ENCODE measurements at regions not wholly inside any gene's neighbourhood (a gene's known extent, or its start where the extent isn't known, plus 50 kb on each side); places are given as distances from the start of the nearest gene placed in this dataset.

DNA sequence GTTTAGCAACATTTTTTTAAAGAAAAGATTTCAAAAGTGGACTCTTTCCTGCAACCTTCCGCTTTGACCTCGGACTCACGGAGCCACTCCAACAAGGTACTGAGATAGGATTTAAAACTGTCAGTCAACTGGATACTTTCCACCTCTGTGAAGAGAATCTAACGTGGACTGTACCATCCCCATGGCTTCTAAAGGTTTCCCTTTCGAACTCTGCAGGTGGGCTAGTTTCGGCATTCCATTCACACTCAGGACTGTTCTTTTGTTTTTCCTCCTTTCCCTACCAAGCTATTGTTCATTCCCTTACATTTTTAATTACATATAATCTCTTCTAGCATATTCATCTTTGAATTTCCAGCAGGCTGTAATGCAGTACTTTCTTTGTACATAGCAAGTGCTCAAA lies 88.5 kb upstream of the AKIP1 start:
- Histone ChIP-seq H3K4me3 (ENCODE audit: low read depth, low read length) (no peak overlapping the region), H3K27ac (no peak overlapping the region), H3K36me3 (ENCODE audit: control insufficient read depth, insufficient read depth, low read length) (no peaks in the 10 kb centered on the region), H3K9ac (no peak overlapping the region), H2AFZ (no peak overlapping the region), H3K4me1 (no peaks in the 10 kb centered on the region), H3K79me2 (no peaks in the 10 kb centered on the region), H3K27me3 (ENCODE audit: control insufficient read depth, insufficient read depth, low read length) (no peaks in the 10 kb centered on the region), H3K9me3 (ENCODE audit: control insufficient read depth, low read length) (no peaks in the 10 kb centered on the region), H3K4me2 (ENCODE audit: low read length) (no peak overlapping the region)
- TF ChIP-seq, protein P1, sequence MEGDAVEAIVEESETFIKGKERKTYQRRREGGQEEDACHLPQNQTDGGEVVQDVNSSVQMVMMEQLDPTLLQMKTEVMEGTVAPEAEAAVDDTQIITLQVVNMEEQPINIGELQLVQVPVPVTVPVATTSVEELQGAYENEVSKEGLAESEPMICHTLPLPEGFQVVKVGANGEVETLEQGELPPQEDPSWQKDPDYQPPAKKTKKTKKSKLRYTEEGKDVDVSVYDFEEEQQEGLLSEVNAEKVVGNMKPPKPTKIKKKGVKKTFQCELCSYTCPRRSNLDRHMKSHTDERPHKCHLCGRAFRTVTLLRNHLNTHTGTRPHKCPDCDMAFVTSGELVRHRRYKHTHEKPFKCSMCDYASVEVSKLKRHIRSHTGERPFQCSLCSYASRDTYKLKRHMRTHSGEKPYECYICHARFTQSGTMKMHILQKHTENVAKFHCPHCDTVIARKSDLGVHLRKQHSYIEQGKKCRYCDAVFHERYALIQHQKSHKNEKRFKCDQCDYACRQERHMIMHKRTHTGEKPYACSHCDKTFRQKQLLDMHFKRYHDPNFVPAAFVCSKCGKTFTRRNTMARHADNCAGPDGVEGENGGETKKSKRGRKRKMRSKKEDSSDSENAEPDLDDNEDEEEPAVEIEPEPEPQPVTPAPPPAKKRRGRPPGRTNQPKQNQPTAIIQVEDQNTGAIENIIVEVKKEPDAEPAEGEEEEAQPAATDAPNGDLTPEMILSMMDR (IDR thresholded peaks at IDR 0.05): no peak

DNA sequence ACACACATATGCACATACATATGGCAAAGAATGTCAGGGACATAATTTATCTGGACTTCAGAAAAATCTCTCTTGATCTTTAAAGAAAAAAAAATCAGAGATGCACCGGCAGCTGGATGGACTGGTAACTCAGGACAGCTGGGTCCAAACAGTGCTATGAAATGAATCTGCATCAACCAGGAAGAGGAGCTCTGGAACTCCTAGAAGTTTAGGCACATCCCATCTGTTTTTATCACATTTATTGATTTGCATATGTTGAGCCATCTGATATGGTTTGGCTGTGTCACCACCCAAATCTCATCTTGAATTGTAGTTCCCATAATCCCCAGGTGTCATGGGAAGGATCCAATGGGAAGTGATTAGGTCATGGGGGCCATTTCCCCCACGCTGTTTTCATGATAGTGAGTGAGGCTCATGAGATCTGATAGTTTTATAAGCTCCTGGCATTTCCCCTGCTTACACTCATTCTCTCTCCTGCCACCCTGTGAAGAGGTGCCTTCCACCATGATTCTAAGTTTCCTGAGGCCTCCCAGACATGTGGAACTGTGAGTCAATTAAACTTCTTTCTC lies 87.7 kb upstream of the AKIP1 start:
- H3K27ac ChIP-seq: no peak overlapping the region
- no peaks in the 10 kb centered on the region for H3K9me3 ChIP-seq (ENCODE audit: control insufficient read depth, low read length)
- TF ChIP-seq, protein P1 (IDR thresholded peaks at IDR 0.05): no peak
- H2AFZ ChIP-seq: no peak overlapping the region
- no peaks in the 10 kb centered on the region for H3K79me2 ChIP-seq
- no peak overlapping the region for H3K9ac ChIP-seq
- no peak overlapping the region for H3K4me2 ChIP-seq (ENCODE audit: low read length)
- no peaks in the 10 kb centered on the region for H3K27me3 ChIP-seq (ENCODE audit: control insufficient read depth, insufficient read depth, low read length)
- H3K4me3 ChIP-seq (ENCODE audit: low read depth, low read length): no peak overlapping the region
- H3K36me3 ChIP-seq (ENCODE audit: control insufficient read depth, insufficient read depth, low read length): no peaks in the 10 kb centered on the region
- H3K4me1 ChIP-seq: no peaks in the 10 kb centered on the region

DNA sequence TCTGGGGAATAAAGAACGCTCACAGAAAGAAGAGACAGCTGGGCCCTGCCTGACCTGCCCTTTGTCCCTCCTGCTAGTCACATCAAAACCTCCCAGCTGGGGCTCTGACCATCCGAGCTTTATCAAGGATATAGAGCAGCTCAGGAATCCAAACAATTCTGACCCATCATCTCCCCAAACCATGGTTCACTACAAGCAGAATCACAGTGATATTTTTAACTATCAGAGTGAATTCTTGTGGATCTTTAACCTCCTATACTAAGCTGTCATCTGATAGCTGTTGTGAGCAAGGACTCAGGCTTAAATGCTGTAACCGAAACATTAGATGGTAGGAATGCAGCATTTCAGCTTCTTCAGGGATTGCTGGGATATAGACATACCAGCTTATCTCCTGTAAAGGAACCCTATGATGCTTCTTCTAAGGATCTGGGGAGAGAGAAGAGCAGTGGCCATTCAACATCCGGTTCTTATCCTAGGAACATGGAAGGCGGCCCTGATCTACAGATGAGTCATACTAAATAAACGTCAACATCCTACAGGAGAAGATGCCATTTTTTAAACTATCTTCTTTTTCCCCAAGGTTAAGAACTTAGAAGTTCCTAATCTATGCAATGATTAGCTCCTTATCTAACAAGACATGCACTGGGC lies 84.7 kb upstream of the AKIP1 start:
- Histone ChIP-seq H3K27ac (peak overlapping the region; percentile 7), H3K4me3 (ENCODE audit: low read depth, low read length) (no peak overlapping the region), H3K27me3 (ENCODE audit: control insufficient read depth, insufficient read depth, low read length) (no peaks in the 10 kb centered on the region), H3K4me2 (ENCODE audit: low read length) (no peak overlapping the region), H3K79me2 (no peaks in the 10 kb centered on the region), H3K9ac (no peak overlapping the region), H3K9me3 (ENCODE audit: control insufficient read depth, low read length) (no peaks in the 10 kb centered on the region), H3K36me3 (ENCODE audit: control insufficient read depth, insufficient read depth, low read length) (no peaks in the 10 kb centered on the region), H2AFZ (peak overlapping the region; percentile 46), H3K4me1 (no peaks in the 10 kb centered on the region)
- TF ChIP-seq, protein P1 (IDR thresholded peaks at IDR 0.05): no peak

GRCh38 chr11:8826901-8827560 lies 84.0 kb upstream of the AKIP1 start:
- no peak overlapping the region for H3K4me3 ChIP-seq (ENCODE audit: low read depth, low read length)
- no peaks in the 10 kb centered on the region for H3K27me3 ChIP-seq (ENCODE audit: control insufficient read depth, insufficient read depth, low read length)
- H3K9me3 ChIP-seq (ENCODE audit: control insufficient read depth, low read length): no peaks in the 10 kb centered on the region
- H3K27ac ChIP-seq: no peak overlapping the region
- H2AFZ ChIP-seq: no peak overlapping the region
- no peak overlapping the region for H3K9ac ChIP-seq
- no peak overlapping the region for H3K4me2 ChIP-seq (ENCODE audit: low read length)
- TF ChIP-seq, protein P1 (IDR thresholded peaks at IDR 0.05): no peak
- no peaks in the 10 kb centered on the region for H3K4me1 ChIP-seq
- no peaks in the 10 kb centered on the region for H3K36me3 ChIP-seq (ENCODE audit: control insufficient read depth, insufficient read depth, low read length)
- H3K79me2 ChIP-seq: no peaks in the 10 kb centered on the region
